Spleen (tissue), 7 donors: ENCODE measurements at regions not wholly inside any gene's neighbourhood (a gene's known extent, or its start where the extent isn't known, plus 50 kb on each side); places are given as distances from the start of the nearest gene placed in this dataset.

Source experiments
- POLR2A ChIP-seq, 3 donors: fragments of 450-650 bp; IDR thresholded peaks; one replicate each; pipeline ENCODE4 v1.5.1; 2017; ENCODE audit warnings: antibody characterized with exemption in 3 of 3, mild to moderate bottlenecking in 1 of 3
- POLR2AphosphoS5 ChIP-seq, 3 donors: sonication (generic); formaldehyde crosslinking; IDR thresholded peaks; one replicate each; pipeline ENCODE4 v1.5.1; 2017; ENCODE audit warnings: antibody characterized with exemption in 3 of 3
- TF ChIP-seq, protein P1 (sequence below), 11 experiments: fragments of 200-600 bp in 7 of 11; fragments of 450-650 bp in 4 of 11; sonication (generic) in 4 of 11; IDR thresholded peaks in 8 of 11; conservative IDR thresholded peaks in 3 of 11; 1 replicate in 7 of 11; 2 replicates in 4 of 11; pipeline versions ENCODE4 v1.4.0 to v1.8.0; 2016 to 2021; ENCODE audit warnings: antibody characterized with exemption in 11 of 11, inconsistent platforms in 4 of 11, mild to moderate bottlenecking in 1 of 11
- donor health status: DM: no; HTN: no; CAD: no; lungs with moderate emphysema.
- donor health status: DM: no; HTN: no; CAD: no.
- donor health status: DM: no; HTN: no; CAD: no.

DNA sequence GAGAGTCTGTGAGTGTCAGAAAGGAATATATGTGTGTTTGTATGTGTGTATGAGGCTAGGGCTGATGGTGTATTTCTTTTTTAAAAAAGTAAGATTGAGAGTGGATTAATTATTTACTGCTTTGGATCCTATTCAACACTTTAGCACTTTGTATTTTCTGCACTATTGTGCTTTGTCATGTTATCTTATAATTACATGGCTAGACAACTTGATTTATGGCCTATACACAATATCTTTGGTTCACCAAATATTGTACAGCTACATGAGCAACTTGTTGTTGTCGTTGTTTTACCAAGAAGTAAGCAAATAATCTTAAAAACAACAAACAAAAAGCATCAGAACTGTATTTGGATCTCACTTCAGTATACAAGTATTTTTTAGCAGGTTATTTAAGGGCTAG is 84.6 kb upstream of the TBX18 start:
- TF ChIP-seq, protein P1, sequence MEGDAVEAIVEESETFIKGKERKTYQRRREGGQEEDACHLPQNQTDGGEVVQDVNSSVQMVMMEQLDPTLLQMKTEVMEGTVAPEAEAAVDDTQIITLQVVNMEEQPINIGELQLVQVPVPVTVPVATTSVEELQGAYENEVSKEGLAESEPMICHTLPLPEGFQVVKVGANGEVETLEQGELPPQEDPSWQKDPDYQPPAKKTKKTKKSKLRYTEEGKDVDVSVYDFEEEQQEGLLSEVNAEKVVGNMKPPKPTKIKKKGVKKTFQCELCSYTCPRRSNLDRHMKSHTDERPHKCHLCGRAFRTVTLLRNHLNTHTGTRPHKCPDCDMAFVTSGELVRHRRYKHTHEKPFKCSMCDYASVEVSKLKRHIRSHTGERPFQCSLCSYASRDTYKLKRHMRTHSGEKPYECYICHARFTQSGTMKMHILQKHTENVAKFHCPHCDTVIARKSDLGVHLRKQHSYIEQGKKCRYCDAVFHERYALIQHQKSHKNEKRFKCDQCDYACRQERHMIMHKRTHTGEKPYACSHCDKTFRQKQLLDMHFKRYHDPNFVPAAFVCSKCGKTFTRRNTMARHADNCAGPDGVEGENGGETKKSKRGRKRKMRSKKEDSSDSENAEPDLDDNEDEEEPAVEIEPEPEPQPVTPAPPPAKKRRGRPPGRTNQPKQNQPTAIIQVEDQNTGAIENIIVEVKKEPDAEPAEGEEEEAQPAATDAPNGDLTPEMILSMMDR (IDR thresholded peaks at IDR 0.05 in 8 of 11, conservative IDR thresholded peaks at IDR 0.05 in 3 of 11) = no peak
- TF ChIP-seq POLR2A (IDR thresholded peaks at IDR 0.05) (no peak), POLR2AphosphoS5 (IDR thresholded peaks at IDR 0.05) (no peak)
